Endothelial cell of umbilical vein (primary cell): ENCODE measurements at regions not wholly inside any gene's neighbourhood (a gene's known extent, or its start where the extent isn't known, plus 50 kb on each side); places are given as distances from the start of the nearest gene placed in this dataset.
A peak's percentile ranks its signal among the peaks of the same experiment; 100 is the strongest.

Experiments
- BruUV-seq: library from RNA; stranded (reverse); fragments of 400-500 nt; replicated peaks from 2 replicates; lab custom pipeline; 2021; lab: Mats Ljungman, UMichigan
- CTCF ChIA-PET: fragments of 300-600, 350-600 bp; sonication (Branson Sonifier 250); formaldehyde crosslinking; loops from one replicate; lab custom pipeline; 2021; ENCODE audit warnings: antibody characterized with exemption, inconsistent platforms; lab: Charles Lee
- POLR2A ChIA-PET: fragments of 300-600, 350-600 bp; sonication (Branson Sonifier 250); formaldehyde crosslinking; loops from one replicate; lab custom pipeline; 2021; ENCODE audit warnings: antibody characterized with exemption, inconsistent platforms; lab: Charles Lee
- DNase-seq: peaks from one replicate; pipeline ENCODE4 v3.0.0-alpha.2; 2011; ENCODE audit warnings: low read depth, low spot score
- FAIRE-seq: peaks from 2 replicates; lab custom pipeline; 2011; peaks lifted over from hg19 to GRCh38; lab: Jason Lieb, UNC
- H2AFZ ChIP-seq: 2 replicates; pipeline ENCODE4 v1.6.0; 2012; ENCODE audit warnings: low read depth, low read length, control low read depth, inconsistent platforms
- H3K27ac ChIP-seq: 2 replicates; pipeline ENCODE4 v1.5.1; 2011; ENCODE audit warnings: low read depth, mild to moderate bottlenecking, control low read depth, low read length, moderate library complexity; ENCODE audit not compliant: insufficient read depth
- H3K27me3 ChIP-seq, 2 experiments: 2 replicates each; pipeline versions ENCODE4 v1.6.0 to v1.6.1; 2011; ENCODE audit warnings: low read length in 2 of 2, mixed read lengths in 1 of 2; ENCODE audit not compliant: control insufficient read depth in 2 of 2, insufficient read depth in 2 of 2
- H3K36me3 ChIP-seq, 2 experiments: 2 replicates in 1 of 2; 3 replicates in 1 of 2; pipeline ENCODE4 v1.5.1; 2011; ENCODE audit warnings: low read length in 2 of 2, mild to moderate bottlenecking in 1 of 2, moderate library complexity in 1 of 2; ENCODE audit not compliant: control insufficient read depth in 2 of 2, insufficient read depth in 2 of 2; ENCODE audit errors: extremely low read depth in 1 of 2
- H3K4me1 ChIP-seq: 3 replicates; pipeline ENCODE4 v1.5.1; 2011; ENCODE audit warnings: mild to moderate bottlenecking, low read length; ENCODE audit not compliant: control insufficient read depth, insufficient read depth; ENCODE audit errors: extremely low read depth
- H3K4me2 ChIP-seq: 2 replicates; pipeline ENCODE4 v1.6.1; 2011; ENCODE audit warnings: low read length, control low read depth, mixed read lengths; ENCODE audit not compliant: insufficient read depth
- H3K4me3 ChIP-seq, 3 experiments: fragments of 200-600 bp in 1 of 3; sonication (generic), shearing (Covaris generic) in 1 of 3; replicated peaks in 1 of 3; 2 replicates each; pipeline ENCODE4 v1.5.1; 2011 to 2016; ENCODE audit warnings: control low read depth in 3 of 3, low read length in 3 of 3, mild to moderate bottlenecking in 2 of 3, inconsistent platforms in 1 of 3, low read depth in 1 of 3, moderate library complexity in 1 of 3; ENCODE audit not compliant: insufficient read depth in 1 of 3
- H3K79me2 ChIP-seq: 2 replicates; pipeline ENCODE4 v1.6.0; 2012; ENCODE audit warnings: low read length, inconsistent platforms; ENCODE audit not compliant: control insufficient read depth, insufficient read depth
- H3K9ac ChIP-seq: replicated peaks from 2 replicates; pipeline ENCODE3; 2011; ENCODE audit warnings: low read length, control low read depth; ENCODE audit not compliant: insufficient read depth; ENCODE audit errors: extremely low read depth
- H3K9me1 ChIP-seq: replicated peaks from 3 replicates; pipeline ENCODE4 v1.6.0; 2011; ENCODE audit warnings: mild to moderate bottlenecking, low read length; ENCODE audit not compliant: control insufficient read depth, insufficient read depth; ENCODE audit errors: extremely low read depth
- H3K9me3 ChIP-seq: replicated peaks from 2 replicates; pipeline ENCODE4 v1.5.1; 2012; ENCODE audit warnings: low read length, inconsistent platforms; ENCODE audit not compliant: control insufficient read depth, insufficient read depth
- H4K20me1 ChIP-seq: replicated peaks from 2 replicates; pipeline ENCODE3; 2011; ENCODE audit warnings: mild to moderate bottlenecking, low read length; ENCODE audit not compliant: control insufficient read depth, insufficient read depth; ENCODE audit errors: extremely low read depth
- CTCF ChIP-seq, 2 donors: IDR thresholded peaks; 1 replicate in 1 of 2; 2 replicates in 1 of 2; pipeline ENCODE4 v1.5.1; 2011; ENCODE audit warnings: low read length in 2 of 2, mild to moderate bottlenecking in 2 of 2, moderate library complexity in 2 of 2, control low read depth in 1 of 2, inconsistent platforms in 1 of 2, low read depth in 1 of 2; ENCODE audit not compliant: insufficient read depth in 1 of 2; ENCODE audit errors: extremely low read depth in 1 of 2
- EZH2 ChIP-seq: IDR thresholded peaks from 2 replicates; pipeline ENCODE4 v1.6.1; 2012; ENCODE audit warnings: borderline replicate concordance, low read depth, mild to moderate bottlenecking, moderate library complexity, low read length, inconsistent platforms; ENCODE audit not compliant: severe bottlenecking
- FOS ChIP-seq: IDR thresholded peaks from 2 replicates; pipeline ENCODE4 v1.6.1; 2011; ENCODE audit warnings: mild to moderate bottlenecking, low read length, moderate library complexity, borderline replicate concordance; ENCODE audit not compliant: insufficient read depth
- GATA2 ChIP-seq: IDR thresholded peaks from 2 replicates; pipeline ENCODE4 v1.7.0; 2011; ENCODE audit warnings: low read depth, mild to moderate bottlenecking, moderate library complexity, mixed read lengths, low read length; ENCODE audit not compliant: insufficient read length, insufficient read depth
- JUN ChIP-seq: IDR thresholded peaks from 2 replicates; pipeline ENCODE4 v1.6.1; 2011; ENCODE audit warnings: borderline replicate concordance, low read depth; ENCODE audit not compliant: insufficient read length, insufficient read depth
- MYC ChIP-seq: IDR thresholded peaks from one replicate; pipeline ENCODE4 v1.6.1; 2011; ENCODE audit warnings: mild to moderate bottlenecking, low read depth, low read length
- POLR2A ChIP-seq: IDR thresholded peaks from 2 replicates; pipeline ENCODE4 v1.6.1; 2012; ENCODE audit warnings: low read depth, mild to moderate bottlenecking, control low read depth, low read length
- POLR2AphosphoS5 ChIP-seq: IDR thresholded peaks from 2 replicates; pipeline ENCODE4 v1.6.1; 2012; ENCODE audit warnings: low read depth, mild to moderate bottlenecking, control low read depth, low read length, moderate library complexity; ENCODE audit not compliant: insufficient read depth
- dilution Hi-C: fragments of 300-500 bp; cut with MboI; formaldehyde crosslinking; loops from one replicate; pipeline ENCODE4 v1.15.0; 2019; ENCODE audit warnings: low sequenced_read_pairs; ENCODE audit not compliant: extremely low pct_ligation_motif_present
- intact Hi-C: fragments of 100-400 bp; cut with micrococcal nuclease; formaldehyde crosslinking; loops from one replicate; pipeline ENCODE4 v1.10.0; 2022
- TF ChIP-seq, protein P1 (sequence below): IDR thresholded peaks from 2 replicates; pipeline ENCODE4 v1.6.1; 2011; ENCODE audit not compliant: insufficient read depth, insufficient read length

DNA sequence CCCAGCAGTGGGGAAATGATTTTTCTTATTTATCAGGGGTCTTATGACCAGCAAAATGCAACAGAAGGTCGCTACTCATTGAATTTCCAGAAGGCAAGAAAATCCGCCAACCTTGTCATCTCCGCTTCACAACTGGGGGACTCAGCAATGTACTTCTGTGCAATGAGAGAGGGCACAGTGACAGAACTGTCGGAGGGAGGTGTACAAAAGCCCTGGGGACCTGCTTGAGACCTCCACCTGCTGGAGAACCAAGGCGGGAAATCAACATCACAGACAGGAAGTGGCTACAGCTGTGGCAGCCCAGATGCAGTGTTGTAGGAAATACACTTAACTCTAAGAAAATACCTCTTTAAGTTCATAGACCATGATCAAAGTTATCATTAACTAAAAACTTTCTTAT, 250.9 kb upstream of the OR4E1 start:
- intact Hi-C loops: no loop called here
- no peaks in the 10 kb centered on the region for H3K36me3 ChIP-seq
- no peak overlapping the region for H3K4me3 ChIP-seq
- no TSS peak for BruUV-seq
- CTCF ChIA-PET: interaction anchor here (1.4 to 3.0 kb wide), 3 partner anchors 9 to 54 kb away, joined by 6 to 16 read pairs (median 10); no protein-coding TSS in a partner anchor
- dilution Hi-C loops: no loop called here
- H4K20me1 ChIP-seq: no peaks in the 10 kb centered on the region
- H3K79me2 ChIP-seq: no peaks in the 10 kb centered on the region
- no peaks in the 10 kb centered on the region for H3K9me1 ChIP-seq
- H3K9me3 ChIP-seq: no peaks in the 10 kb centered on the region
- H3K4me2 ChIP-seq: peak overlapping the region; percentile 28
- H2AFZ ChIP-seq: no peak overlapping the region
- H3K27ac ChIP-seq: peak overlapping the region; percentile 84
- DNase-seq (peak; percentile 43), FAIRE-seq (no peak)
- no peak overlapping the region for H3K9ac ChIP-seq
- no peaks in the 10 kb centered on the region for H3K27me3 ChIP-seq
- POLR2A ChIA-PET: no interaction called here
- peaks cover 18% of the 10 kb centered on the region for H3K4me1 ChIP-seq
- TF ChIP-seq MYC: no peak
- no peak for TF ChIP-seq GATA2
- TF ChIP-seq EZH2: no peak
- no peak for TF ChIP-seq CTCF (IDR thresholded peaks at IDR 0.05; ENCODE audit: extremely low read depth in 1 of 2, insufficient read depth in 1 of 2, low read depth in 1 of 2, low read length in 2 of 2)
- no peak for TF ChIP-seq POLR2A
- TF ChIP-seq POLR2AphosphoS5: no peak
- no peak for TF ChIP-seq JUN
- TF ChIP-seq, protein P1, sequence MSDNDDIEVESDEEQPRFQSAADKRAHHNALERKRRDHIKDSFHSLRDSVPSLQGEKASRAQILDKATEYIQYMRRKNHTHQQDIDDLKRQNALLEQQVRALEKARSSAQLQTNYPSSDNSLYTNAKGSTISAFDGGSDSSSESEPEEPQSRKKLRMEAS: no peak
- no peak for TF ChIP-seq FOS
